HG02588 (cell line): ENCODE measurements at regions not wholly inside any gene's neighbourhood (a gene's known extent, or its start where the extent isn't known, plus 50 kb on each side); places are given as distances from the start of the nearest gene placed in this dataset.
"Not testable (repeated sequence)": the region's sequence is repeated elsewhere in the genome, so short reads cannot be mapped to it uniquely, and the experiment has no call there.

Experiments
- ATAC-seq: cut with Tn5 transposase; IDR thresholded peaks from one replicate; pipeline ENCODE4 v1.9.1; 2021; ENCODE audit warnings: mild to moderate bottlenecking, moderate library complexity; ENCODE audit not compliant: unreplicated experiment

DNA sequence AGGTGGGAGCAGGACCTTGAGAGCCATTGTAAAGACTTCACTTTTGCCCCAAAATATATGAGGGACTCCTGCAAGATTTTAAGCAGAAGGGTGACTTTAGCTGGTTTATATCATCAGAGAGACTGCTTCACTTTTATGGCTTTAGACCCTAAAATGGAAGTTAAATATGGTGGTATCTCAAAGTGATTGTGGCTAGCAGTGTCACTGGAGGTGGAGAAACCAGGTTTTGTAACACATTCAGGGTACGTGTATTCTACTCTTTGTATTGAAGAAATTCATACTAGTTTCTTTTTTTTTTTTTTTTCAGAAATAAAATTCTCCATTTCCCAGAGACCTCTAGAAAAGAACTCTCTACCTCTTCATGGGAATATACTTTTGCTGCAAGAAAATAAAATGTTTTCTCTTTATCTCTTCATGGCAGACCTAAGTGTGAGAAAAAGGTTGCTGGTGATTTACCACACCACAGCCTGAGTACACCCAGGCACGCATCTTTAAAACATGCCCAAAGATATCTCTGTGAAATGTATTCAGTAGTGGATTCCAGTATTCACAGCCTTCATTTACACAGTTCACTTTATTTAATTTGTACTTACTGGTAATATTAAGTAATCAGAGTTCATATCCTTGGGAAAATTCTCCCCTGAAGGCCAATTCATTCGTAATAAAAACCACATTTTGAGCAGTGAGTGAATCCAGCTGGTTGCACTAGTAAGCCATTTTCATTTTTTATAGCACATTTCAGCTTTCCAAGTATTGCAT lies 74.3 kb upstream of the GUCY1A1 start:
- ATAC-seq: no peak

DNA sequence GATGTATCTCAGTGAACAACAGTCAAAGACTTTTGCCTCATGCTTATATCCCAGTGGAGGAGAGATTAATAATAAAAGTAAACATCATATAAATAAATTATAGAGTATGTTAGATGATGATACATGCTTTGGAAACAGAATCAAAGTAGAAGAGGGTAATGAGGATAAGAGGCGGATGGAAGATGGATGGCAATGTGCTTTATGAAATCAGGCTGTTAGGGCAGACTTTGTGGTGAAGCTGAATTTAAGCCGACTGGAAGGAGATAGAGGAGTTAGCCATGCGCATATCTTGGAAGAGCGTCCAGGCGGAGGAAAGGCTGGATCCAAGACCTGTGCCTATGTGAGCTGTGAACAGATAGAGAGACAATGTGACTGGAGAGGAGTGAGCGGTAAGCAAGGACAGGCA lies 74.9 kb upstream of the GUCY1A1 start:
- ATAC-seq: no peak

- no peak for ATAC-seq
These were observed 75.7 kb upstream of the GUCY1A1 start for GRCh38 chr4:155590796-155591585.

DNA sequence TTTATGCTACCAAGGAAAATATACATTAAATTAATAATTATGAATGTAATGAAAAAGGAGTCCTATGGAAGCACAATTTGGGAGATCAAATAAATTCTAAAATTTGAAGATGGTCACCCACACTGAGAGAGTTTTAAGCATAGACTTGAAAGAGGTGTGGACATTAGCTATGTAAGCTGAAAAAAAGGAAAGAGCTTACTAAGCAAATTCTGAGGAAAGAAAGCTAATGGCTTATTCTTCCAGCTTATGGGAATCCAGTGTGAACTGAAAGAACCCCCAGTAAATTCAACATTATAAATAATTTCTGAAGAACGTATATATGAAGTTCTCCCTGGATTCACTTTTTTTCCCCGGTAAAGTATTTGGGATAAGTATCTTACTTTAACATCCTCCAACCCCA lies 78.2 kb upstream of the GUCY1A1 start:
- ATAC-seq: no peak

GRCh38 chr4:155587766-155588165 lies 78.9 kb upstream of the GUCY1A1 start:
- ATAC-seq: no peak

- ATAC-seq: no peak
These were observed 83.6 kb upstream of the GUCY1A1 start for GRCh38 chr4:155582971-155583437.

DNA sequence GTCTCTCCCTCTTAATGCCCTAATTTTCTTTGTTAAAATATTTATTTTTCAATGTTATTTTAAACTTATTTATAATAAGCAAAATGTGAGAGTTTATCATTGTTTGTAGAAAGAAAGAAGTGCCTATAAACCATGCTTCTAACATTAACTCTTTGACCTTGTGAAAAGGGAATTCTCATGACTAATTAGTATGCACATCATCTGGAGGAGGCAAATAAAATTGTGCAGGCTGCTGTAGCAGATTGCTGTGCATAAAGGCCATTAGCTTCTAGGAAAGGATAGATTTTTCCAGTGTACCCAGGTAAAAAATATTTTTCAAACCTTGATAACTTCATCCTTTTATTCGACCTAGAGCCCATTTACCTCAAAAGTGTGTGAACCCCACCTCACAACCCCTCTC lies 84.6 kb upstream of the GUCY1A1 start:
- no peak for ATAC-seq

- no peak for ATAC-seq
These were observed 87.8 kb upstream of the GUCY1A1 start for GRCh38 chr4:155578726-155579370.

- no peak for ATAC-seq
These were observed 88.4 kb upstream of the GUCY1A1 start for GRCh38 chr4:155578219-155578618.

- ATAC-seq: not testable (repeated sequence)
These were observed 92.3 kb upstream of the GUCY1A1 start for GRCh38 chr4:155574329-155574728.

GRCh38 chr4:155573126-155573525 lies 93.5 kb upstream of the GUCY1A1 start:
- ATAC-seq: no peak

GRCh38 chr4:155572106-155572703 lies 94.4 kb upstream of the GUCY1A1 start:
- no peak for ATAC-seq

- no peak for ATAC-seq
These were observed 95.3 kb upstream of the GUCY1A1 start for GRCh38 chr4:155571184-155571944.

GRCh38 chr4:155570661-155571060 lies 96.0 kb upstream of the GUCY1A1 start:
- ATAC-seq: no peak

DNA sequence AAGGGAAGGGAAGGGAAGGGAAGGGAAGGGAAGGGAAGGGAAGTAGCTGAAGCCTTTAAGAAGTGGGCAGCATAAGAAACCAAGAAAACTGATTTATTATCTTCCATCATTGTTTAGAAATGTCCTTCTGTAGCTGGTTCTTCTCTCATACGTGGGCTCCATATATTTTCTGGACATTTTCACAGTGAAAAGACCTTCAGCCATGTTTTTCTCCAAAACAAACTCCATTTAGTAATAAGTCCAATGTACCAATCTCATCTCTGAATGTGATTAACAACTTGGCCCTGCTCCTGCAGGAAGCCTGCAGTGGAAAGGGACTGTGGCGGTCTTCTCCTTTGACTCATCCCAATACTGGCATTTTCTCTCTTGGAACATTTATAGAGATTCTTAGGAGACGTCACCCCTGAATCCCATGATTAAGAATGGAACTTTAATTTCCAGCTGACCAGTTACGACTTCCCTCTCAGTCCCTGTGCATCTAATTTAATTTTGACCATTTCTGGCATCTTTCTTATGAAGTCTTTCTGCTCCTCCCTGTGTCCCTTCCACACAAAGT lies 96.6 kb upstream of the GUCY1A1 start:
- ATAC-seq: no peak

- ATAC-seq: no peak
These were observed 97.2 kb upstream of the GUCY1A1 start for GRCh38 chr4:155569471-155569870.

DNA sequence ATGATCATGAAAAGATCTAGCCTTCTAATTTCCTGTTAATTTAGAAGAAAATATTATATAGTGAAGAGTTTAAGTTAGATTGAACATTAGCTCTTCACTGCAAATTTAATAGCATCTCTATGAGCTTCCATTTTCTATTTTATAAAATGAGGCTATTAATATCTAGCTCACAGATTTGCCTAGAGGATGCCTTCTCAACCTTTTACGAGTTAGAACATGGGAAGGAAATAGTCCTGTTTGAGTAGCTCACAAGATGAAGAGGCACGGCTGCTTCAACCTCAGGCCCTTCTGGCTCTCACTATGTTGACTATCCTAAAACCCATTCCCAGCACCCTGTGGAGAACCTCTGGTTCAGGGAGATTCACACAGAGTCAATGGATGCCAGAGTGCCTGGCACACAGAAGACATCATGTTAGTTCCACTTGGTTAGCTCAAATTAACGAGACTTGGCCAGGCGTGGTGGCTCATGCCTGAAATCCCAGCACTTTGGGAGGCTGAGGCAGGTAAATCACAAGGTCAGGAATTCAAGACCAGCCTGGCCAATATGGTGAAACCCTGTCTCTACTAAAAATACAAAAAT lies 97.9 kb upstream of the GUCY1A1 start:
- no peak for ATAC-seq

GRCh38 chr4:155566354-155566753 lies 100.3 kb upstream of the GUCY1A1 start:
- no peak for ATAC-seq

- no peak for ATAC-seq
These were observed 100.9 kb upstream of the GUCY1A1 start for GRCh38 chr4:155565776-155566175.

GRCh38 chr4:155565330-155565729 lies 101.3 kb upstream of the GUCY1A1 start:
- ATAC-seq: no peak
